D721Med (cell line): ENCODE measurements at regions not wholly inside any gene's neighbourhood (a gene's known extent, or its start where the extent isn't known, plus 50 kb on each side); places are given as distances from the start of the nearest gene placed in this dataset.

Source experiments
- DNase-seq: peaks from one replicate; pipeline ENCODE4 v3.0.0; 2011; ENCODE audit warnings: low spot score; ENCODE audit not compliant: insufficient read length
- FAIRE-seq: peaks from 2 replicates; lab custom pipeline; 2011; peaks lifted over from hg19 to GRCh38; lab: Jason Lieb, UNC
- TF ChIP-seq, protein P1 (sequence below): IDR thresholded peaks from 2 replicates; pipeline ENCODE4 v1.5.1; 2012; ENCODE audit warnings: mild to moderate bottlenecking, control low read depth; ENCODE audit not compliant: insufficient read depth; ENCODE audit errors: missing control alignments

DNA sequence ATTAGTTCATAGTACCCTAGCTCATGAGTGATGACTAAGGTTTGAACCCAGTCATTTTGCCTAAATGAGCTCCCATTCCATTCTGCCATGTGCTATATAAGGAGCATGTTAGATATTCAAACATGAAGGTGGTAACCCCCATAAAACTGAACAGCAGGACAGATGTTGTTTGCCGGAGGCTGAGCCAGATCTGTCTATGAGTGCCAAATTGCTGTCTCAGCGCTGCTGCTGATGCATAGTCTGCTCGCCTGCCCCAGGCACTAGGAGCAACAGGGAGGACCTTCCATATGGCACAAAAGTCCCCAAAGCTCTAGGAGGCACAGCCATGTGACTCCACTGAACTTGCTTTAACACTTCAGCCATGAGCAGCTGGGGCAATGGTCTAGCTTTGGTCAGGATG lies 466.0 kb upstream of the GHITM start:
- FAIRE-seq (no peak), DNase-seq (no peak)
- TF ChIP-seq, protein P1, sequence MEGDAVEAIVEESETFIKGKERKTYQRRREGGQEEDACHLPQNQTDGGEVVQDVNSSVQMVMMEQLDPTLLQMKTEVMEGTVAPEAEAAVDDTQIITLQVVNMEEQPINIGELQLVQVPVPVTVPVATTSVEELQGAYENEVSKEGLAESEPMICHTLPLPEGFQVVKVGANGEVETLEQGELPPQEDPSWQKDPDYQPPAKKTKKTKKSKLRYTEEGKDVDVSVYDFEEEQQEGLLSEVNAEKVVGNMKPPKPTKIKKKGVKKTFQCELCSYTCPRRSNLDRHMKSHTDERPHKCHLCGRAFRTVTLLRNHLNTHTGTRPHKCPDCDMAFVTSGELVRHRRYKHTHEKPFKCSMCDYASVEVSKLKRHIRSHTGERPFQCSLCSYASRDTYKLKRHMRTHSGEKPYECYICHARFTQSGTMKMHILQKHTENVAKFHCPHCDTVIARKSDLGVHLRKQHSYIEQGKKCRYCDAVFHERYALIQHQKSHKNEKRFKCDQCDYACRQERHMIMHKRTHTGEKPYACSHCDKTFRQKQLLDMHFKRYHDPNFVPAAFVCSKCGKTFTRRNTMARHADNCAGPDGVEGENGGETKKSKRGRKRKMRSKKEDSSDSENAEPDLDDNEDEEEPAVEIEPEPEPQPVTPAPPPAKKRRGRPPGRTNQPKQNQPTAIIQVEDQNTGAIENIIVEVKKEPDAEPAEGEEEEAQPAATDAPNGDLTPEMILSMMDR = no peak

DNA sequence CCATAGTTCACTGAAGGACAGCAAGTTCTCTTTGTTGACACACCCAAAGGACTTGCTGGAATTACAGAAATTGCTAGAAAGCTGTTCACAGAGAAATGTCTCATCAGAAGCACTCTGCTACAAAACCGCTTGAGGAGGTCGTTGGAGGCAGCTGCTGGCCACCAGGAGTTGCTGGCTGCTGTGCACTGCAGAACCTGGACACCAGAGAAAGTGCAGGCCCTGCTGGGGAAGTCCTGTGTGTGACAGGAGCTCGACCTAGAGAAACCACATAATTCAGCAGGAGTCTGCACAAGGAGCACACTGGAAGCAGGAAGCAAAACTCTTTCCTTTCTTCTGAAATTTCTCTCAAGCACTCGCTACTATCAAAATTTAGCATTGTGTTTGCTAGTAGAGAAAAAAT lies 461.5 kb upstream of the GHITM start:
- no peak for FAIRE-seq
- DNase-seq = no peak
- TF ChIP-seq, protein P1 = no peak

DNA sequence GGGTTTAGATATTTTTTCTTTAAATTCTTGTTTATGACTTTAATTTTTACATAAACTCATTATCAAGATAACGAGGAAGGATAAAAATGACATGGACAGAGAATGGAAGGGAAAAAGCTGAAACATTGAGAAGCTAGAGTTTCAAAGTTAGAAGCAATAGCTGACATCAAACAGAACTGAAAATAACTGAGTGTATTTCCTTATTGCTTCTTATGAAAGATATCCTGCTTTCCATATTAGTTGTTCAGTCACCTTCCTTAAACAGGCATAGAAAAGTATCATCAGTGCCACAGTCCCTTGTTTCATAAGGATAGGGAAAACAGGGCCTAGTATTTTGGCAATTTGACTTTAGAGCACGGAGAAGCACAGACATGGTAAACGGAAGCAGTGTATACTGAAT lies 460.5 kb upstream of the GHITM start:
- FAIRE-seq (no peak), DNase-seq (no peak)
- TF ChIP-seq, protein P1 = no peak

DNA sequence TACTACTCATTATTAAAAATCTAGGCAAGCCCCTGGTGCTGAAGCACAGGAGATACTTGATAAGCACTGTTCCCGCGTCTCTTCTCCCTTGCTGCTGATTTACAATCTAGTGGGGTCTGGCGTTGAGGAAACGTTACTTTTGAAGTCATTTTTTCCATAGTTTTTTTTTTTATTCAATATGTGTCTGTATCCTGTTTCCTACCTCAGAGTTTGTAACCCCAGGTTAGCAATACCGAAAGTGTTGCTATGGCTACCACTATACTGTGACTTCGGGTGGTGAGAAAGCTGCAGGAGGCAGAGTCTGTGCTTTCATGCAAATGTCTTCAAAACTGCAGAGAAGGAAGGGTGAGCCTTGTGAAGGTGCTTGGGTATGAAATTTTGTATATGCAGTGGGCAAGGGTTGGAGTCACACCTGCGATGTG lies 458.8 kb upstream of the GHITM start:
- FAIRE-seq (no peak), DNase-seq (no peak)
- TF ChIP-seq, protein P1 = no peak

DNA sequence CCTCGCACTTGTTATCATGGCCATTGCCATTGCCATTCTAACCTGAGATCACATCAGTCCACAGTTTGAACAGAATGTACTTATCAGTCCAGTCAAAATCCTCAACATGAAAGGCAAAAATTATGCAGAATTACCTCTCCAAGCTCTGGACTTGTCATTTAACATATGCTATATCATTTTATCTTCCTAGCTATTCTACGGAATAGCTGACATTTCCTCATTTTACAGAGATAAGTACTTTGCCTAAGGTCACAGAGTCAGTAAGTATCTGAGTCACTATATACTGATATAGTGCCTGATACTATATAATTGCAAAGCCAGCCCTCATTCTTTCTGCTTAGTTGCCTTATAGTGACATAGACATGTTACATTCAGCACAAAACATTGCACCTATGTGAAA lies 456.9 kb upstream of the GHITM start:
- FAIRE-seq (no peak), DNase-seq (no peak)
- TF ChIP-seq, protein P1 = no peak

DNA sequence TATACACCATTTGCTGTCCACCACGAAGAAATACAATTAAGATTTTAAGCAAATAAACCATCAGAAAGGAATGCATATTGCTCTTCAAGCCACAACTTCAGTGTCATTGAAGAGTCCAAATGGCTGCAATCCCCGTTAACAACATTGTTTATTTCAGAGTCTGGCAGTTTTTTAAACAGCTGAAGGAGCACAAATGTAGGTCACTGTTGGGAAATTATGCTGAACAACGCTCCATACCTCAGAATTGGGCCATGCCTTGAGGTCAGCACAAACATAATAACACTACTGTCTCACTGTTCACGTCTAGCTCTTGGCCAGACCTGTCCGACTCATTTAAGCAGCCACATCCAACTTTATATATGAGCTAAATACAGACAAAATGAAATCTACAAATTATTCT lies 453.9 kb upstream of the GHITM start:
- no peak for FAIRE-seq
- DNase-seq = no peak
- TF ChIP-seq, protein P1 = no peak

DNA sequence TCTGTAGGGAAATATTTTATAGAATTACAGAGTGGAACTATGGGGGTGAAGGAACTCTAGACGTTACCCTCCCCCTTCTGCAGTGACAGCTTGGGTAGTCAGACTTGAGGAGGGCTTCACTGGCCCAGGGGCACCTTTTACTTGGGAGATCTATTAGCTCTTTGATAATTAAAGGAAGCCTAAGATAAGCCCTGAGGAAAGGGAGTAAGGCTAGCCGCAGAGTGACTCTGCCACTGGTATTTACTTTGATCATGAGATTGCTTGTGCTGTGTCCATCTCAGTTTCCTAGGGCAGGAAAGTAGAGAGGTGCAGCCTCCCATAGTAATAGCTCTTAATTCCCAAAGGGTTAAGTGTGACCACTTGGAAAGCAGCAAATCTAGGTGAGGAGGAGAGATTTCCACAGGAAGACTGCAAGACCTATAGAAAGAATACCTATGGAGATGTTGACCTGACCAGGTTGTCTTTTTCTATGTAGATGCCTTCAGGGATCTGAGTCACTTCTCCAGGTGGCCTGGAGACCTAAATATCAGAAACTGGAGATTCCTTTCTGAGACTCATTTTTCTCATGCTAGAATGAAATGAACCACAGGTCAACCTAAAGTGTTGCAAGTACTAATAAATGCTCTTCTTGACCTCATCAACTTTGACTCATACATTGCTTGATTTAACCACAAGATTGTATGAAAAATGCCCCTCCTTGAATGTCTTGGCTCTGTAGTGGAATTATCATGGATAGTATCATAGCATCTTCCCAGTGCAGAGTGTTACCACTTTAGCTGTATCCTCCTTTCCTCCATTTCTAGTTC lies 447.3 kb upstream of the GHITM start:
- DNase-seq (no peak), FAIRE-seq (no peak)
- TF ChIP-seq, protein P1 = no peak
